GM13977 (cell line): ENCODE measurements at regions not wholly inside any gene's neighbourhood (a gene's known extent, or its start where the extent isn't known, plus 50 kb on each side); places are given as distances from the start of the nearest gene placed in this dataset.

Experiments used
- DNase-seq: peaks from one replicate; pipeline ENCODE4 v3.0.0; 2012; ENCODE audit warnings: low spot score
- CTCF ChIP-seq: IDR thresholded peaks from 2 replicates; pipeline ENCODE4 v1.5.1; 2012; ENCODE audit warnings: mild to moderate bottlenecking, control low read depth; ENCODE audit not compliant: insufficient read depth; ENCODE audit errors: extremely low read depth, missing control alignments
- in situ Hi-C: fragments of 300-500 bp; cut with MboI; formaldehyde crosslinking; loops from one replicate; pipeline ENCODE4 v1.12.0; 2022; ENCODE audit warnings: low sequenced_read_pairs, low pct_unique_long_range_greater_than_20kb, mixed read lengths, inconsistent platforms; ENCODE audit not compliant: unreplicated experiment

- TF ChIP-seq CTCF = no peak
- no peak for DNase-seq
- in situ Hi-C loops = no loop called here
Observed at GRCh38 chr4:23305026-23305425, 584.8 kb downstream of the PPARGC1A start.

- DNase-seq = no peak
- in situ Hi-C loops = no loop called here
Observed at GRCh38 chr4:23298371-23298770, 591.5 kb downstream of the PPARGC1A start.

GRCh38 chr4:23297327-23297726, 592.5 kb downstream of the PPARGC1A start:
- in situ Hi-C loops = no loop called here
- no peak for DNase-seq
- no peak for TF ChIP-seq CTCF

More at GRCh38 chr4:23298371-23298770, 591.5 kb downstream of the PPARGC1A start:
- no peak for TF ChIP-seq CTCF

- no peak for TF ChIP-seq CTCF
- in situ Hi-C loops = no loop called here
Observed at GRCh38 chr4:23291139-23291538, 598.4 kb downstream of the GBA3 start.

GRCh38 chr4:23290656-23291055, 597.9 kb downstream of the GBA3 start:
- no peak for TF ChIP-seq CTCF
- in situ Hi-C loops = no loop called here
- no peak for DNase-seq

More at GRCh38 chr4:23291139-23291538, 598.4 kb downstream of the GBA3 start:
- DNase-seq = no peak

GRCh38 chr4:23279377-23279986, 586.7 kb downstream of the GBA3 start:
- no peak for DNase-seq

More at GRCh38 chr4:23279377-23279986, 586.7 kb downstream of the GBA3 start:
- TF ChIP-seq CTCF = no peak
- in situ Hi-C loops = no loop called here
